Astrocyte of the cerebellum (primary cell): ENCODE measurements at regions not wholly inside any gene's neighbourhood (a gene's known extent, or its start where the extent isn't known, plus 50 kb on each side); places are given as distances from the start of the nearest gene placed in this dataset.
A peak's percentile ranks its signal among the peaks of the same experiment; 100 is the strongest.

ENCODE experiments used
- DNase-seq: peaks from one replicate; pipeline ENCODE4 v3.0.0-alpha.2; 2011; ENCODE audit warnings: low read depth
- H3K4me3 ChIP-seq: 2 replicates; pipeline ENCODE4 v1.5.1; 2011; ENCODE audit warnings: mild to moderate bottlenecking, low read depth, low read length, moderate library complexity
- CTCF ChIP-seq: IDR thresholded peaks from 2 replicates; pipeline ENCODE4 v1.5.1; 2012; ENCODE audit warnings: low read length, low read depth, moderate library complexity, mild to moderate bottlenecking; ENCODE audit errors: missing control alignments
- in situ Hi-C: cut with HindIII; loops from 2 replicates; pipeline ENCODE4 v1.10.0; 2017; ENCODE audit warnings: low sequenced_read_pairs

GRCh38 chr10:57699944-57700343 lies 567.8 kb downstream of the IPMK start:
- in situ Hi-C loops = no loop called here
- H3K4me3 ChIP-seq = no peak overlapping the region
- DNase-seq = no peak
- TF ChIP-seq CTCF = no peak

- DNase-seq = peak; percentile 78
- in situ Hi-C loops = no loop called here
- TF ChIP-seq CTCF = no peak
- no peak overlapping the region for H3K4me3 ChIP-seq
Measured at GRCh38 chr10:57696641-57697040, 571.1 kb downstream of the IPMK start.

GRCh38 chr10:57694956-57695608 lies 572.6 kb downstream of the IPMK start:
- H3K4me3 ChIP-seq = no peak overlapping the region
- no peak for DNase-seq
- no peak for TF ChIP-seq CTCF
- in situ Hi-C loops = no loop called here

- TF ChIP-seq CTCF = no peak
- in situ Hi-C loops = no loop called here
- peak; percentile 88 for DNase-seq
- H3K4me3 ChIP-seq = no peak overlapping the region
Measured at GRCh38 chr10:57692255-57692980, 575.3 kb downstream of the IPMK start.

GRCh38 chr10:57689596-57690297 lies 577.9 kb downstream of the IPMK start:
- H3K4me3 ChIP-seq = no peak overlapping the region
- in situ Hi-C loops = no loop called here
- no peak for TF ChIP-seq CTCF
- DNase-seq = no peak

- no peak overlapping the region for H3K4me3 ChIP-seq
- in situ Hi-C loops = loop anchor here (5.0 kb wide), 1 partner anchor 37 kb away; no protein-coding TSS in a partner anchor
- TF ChIP-seq CTCF = no peak
- DNase-seq = no peak
Measured at GRCh38 chr10:57679916-57680315, 587.8 kb downstream of the IPMK start.
